HG02884 (cell line): ENCODE measurements at regions not wholly inside any gene's neighbourhood (a gene's known extent, or its start where the extent isn't known, plus 50 kb on each side); places are given as distances from the start of the nearest gene placed in this dataset.
"Not testable (repeated sequence)": the region's sequence is repeated elsewhere in the genome, so short reads cannot be mapped to it uniquely, and the experiment has no call there.

Experiments
- ATAC-seq: cut with Tn5 transposase; IDR thresholded peaks from one replicate; pipeline ENCODE4 v1.9.1; 2021; ENCODE audit warnings: mild to moderate bottlenecking, moderate library complexity; ENCODE audit not compliant: unreplicated experiment

DNA sequence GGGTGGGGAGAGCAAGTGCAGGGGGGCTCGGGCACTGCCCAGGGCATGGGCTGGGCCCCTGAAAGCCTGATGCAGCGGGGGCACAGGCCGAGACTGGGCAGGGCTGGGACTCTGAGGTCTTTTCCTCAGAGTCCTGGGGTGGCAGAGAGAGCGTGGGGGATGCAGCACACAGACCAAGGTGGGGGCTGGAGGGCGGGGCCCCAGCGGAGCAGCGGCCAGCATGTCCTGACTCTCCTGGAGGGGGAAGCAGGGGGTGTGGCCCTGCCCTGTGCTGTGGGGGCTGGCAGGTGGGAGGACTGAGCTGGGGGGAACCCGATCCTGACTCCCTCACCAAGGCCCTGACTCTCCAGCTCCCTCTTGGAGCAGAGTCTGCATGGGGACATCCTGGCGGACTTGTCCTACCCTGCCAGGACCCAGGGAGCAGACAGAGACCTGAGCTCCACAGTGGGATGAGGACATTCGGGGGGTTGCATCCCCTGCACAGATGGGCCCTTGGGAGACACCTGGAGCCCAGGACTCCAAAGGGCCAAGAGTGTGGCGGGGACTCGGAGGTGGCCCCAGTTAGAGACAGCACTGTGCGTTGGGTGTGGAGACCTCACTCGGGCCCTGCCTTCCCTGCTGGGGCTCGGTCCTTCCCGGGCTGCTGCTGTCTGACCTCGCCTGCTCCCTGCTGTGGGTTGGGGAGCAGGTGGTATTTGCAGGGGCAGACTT lies 326.1 kb downstream of the TMEM121 start:
- ATAC-seq = no peak

DNA sequence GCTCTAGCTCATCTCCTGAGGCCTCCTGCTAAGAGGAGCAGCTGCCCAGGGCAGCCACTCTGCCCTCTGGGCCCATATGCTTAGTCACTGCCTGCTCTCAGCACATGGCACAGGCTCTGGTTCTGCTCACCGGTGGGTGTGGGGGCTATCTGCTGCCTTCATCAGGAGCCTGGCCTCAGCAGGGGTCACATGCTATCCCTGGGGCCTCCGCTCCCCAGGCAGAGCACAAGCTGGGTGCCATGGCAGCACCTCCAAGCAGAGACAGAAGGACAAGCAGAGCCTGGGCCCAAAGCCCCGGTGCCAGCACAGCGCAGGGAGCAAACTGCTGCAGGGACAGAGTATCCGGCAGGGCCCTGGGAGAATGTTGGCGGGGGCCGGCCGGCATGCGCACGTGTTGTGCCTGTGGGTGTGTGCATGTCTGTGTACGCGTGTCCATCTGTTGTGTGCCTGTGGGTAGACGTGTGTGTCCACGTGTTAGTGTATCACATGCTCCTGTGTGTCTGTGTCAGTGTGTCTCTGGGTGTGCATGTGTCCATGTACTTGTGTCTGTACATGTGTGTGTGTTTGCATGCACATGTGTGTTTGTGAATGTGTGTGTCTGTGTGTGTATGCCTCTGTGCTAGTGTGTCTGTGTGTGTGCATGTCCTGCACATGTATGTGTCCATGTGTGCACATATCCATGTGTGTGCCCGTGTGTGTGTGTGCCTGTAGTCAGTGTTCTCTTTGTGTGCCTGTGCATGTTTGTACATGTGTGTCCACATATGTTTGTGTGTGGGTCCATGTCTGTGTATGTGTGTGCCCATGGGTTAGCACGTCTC lies 326.9 kb downstream of the TMEM121 start:
- ATAC-seq = no peak

DNA sequence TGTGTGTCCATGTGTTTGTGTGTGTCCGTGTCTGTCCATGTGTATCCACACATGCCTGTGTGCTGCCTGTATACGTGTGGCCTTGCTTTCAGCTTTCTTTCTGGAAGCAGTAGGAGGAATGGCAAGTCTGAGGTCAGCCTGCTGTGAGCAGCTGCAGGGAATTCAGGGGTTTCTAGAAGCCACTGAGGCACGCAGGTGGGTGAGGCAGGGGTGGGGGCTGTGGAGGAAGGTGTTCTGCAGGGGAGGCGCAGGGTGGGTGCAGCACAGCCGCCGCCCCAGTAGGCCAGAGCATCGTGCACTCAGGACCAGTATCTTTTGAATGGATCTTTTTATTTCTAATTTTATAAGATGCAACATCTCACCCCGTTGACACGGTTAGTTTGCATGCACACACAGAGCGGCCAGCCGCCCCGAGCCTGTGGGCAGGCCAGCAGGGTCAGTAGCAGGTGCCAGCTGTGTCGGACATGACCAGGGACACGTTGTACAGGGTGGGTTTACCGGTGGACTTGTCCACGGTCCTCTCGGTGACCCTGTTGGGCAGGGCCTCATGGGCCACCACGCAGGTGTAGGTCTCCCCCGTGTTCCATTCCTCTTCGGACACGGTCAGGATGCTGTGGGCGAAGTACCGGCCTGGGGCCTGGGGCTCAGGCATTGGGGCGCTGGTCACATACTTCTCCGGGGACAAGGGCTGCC lies 327.7 kb downstream of the TMEM121 start:
- no peak for ATAC-seq

DNA sequence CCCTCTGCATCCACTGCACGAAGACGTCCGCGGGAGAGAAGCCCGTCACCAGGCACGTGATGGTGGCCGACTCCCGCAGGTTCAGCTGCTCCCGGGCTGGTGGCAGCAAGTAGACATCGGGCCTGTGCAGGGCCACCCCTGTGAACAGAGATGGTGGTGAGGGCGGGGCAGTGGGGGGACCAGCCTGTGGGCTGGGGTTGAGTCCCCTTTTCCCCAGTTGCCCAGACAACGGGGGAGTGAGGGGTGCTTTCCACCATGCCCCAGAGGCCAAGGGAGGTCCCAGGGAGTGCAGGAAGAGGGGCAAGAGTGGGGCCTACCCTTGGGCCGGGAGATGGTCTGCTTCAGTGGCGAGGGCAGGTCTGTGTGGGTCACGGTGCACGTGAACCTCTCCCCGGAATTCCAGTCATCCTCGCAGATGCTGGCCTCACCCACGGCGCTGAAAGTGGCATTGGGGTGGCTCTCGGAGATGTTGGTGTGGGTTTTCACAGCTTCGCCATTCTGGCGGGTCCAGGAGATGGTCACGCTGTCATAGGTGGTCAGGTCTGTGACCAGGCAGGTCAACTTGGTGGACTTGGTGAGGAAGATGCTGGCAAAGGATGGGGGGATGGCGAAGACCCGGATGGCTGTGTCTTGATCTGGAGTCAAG lies 328.3 kb downstream of the TMEM121 start:
- ATAC-seq = no peak

DNA sequence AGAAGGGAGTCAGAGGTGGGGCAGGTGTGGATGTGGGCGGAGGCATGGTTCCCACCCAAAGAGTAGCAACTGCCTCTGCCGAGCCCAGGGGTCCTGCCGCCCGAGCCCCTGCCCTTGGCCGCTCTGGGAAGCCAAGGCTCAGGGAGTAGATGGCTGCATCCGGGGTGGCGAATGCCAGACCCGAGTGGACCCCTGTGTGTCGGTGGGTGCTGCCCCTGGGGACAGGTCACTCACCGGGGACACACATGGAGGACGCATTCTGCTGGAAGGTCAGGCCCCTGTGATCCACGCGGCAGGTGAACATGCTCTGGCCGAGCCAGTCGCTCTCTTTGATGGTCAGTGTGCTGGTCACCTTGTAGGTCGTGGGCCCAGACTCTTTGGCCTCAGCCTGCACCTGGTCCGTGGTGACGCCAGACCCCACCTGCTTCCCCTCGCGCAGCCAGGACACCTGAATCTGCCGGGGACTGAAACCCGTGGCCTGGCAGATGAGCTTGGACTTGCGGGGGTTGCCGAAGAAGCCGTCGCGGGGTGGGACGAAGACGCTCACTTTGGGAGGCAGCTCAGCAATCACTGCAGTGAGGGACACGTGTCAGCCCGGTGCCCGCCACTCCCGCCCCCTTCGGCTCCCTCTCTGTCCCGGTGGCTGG lies 329.0 kb downstream of the TMEM121 start:
- ATAC-seq = no peak

DNA sequence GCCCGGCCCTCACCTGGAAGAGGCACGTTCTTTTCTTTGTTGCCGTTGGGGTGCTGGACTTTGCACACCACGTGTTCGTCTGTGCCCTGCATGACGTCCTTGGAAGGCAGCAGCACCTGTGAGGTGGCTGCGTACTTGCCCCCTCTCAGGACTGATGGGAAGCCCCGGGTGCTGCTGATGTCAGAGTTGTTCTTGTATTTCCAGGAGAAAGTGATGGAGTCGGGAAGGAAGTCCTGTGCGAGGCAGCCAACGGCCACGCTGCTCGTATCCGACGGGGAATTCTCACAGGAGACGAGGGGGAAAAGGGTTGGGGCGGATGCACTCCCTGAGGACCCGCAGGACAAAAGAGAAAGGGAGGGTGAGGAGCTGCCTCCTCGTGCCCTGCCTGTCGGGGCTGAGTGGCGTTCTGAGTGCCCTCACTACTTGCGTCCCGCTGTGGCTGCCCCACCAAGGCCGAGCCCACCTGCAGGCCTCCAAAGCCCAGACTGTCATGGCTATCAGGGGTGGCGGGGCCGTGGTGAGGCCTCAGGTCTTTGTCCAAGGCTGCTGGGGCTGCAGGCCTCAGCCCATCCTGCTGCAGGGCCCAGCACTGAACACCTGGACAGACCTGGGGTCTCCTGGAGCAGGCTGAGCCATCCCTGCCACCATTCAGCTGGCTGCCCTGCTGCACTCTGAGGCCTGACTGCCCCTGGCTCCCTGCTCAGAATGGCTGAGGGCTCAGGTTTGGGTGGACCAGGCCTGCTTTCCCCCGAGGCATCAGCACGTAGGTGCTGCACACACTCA lies 329.7 kb downstream of the TMEM121 start:
- ATAC-seq = no peak

DNA sequence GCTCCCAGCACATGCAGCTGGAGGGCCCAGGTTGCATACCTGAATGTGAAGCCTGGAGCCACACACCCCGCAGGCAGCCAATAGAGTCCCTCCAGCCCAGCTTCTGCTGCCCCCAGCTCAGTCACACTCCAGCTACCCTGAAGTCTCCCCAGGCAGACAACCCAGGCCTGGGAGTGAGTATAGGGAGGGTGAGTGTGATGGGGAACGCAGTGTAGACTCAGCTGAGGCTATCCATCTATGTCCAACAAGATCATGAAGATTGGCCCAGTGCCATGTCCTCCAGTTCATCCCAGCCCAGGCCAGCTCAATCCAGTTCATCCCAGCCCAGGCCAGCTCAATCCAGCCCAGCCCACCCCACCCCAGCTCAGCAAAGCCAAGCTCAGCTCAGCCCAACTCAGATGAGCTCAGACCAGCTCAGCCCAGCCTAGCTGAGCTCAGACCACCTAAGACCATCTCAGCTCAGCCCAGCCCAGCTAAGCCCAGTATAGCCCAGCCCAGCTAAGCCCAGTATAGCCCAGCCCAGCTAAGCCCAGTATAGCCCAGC lies 330.4 kb downstream of the TMEM121 start:
- no peak for ATAC-seq

DNA sequence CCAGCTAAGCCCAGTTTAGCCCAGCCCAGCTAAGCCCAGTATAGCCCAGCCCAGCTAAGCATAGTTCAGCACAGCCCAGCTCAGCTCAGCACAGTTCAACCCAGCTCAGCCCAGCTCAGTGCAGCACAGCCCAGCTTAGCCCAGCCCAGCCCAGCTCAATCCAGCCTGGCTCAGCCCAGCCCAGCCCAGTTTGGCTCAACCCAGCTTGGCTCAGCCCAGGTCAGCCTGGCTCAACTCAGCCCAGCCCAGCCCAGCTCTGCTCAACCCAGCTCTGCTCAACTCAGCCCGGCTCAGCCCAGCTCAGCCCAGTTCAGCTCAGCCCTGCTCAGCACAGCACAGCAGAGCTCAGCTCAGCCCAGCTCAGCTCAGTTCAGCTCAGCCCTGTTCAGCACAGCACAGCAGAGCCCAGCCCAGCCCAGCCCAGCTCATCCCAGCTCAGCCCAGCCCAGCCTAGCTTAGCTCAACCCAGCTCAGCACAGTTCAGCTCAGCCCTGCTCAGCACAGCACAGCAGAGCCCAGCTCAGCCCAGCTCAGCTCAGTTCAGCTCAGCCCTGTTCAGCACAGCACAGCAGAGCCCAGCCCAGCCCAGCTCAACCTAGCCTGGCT lies 330.9 kb downstream of the TMEM121 start:
- ATAC-seq = no peak

DNA sequence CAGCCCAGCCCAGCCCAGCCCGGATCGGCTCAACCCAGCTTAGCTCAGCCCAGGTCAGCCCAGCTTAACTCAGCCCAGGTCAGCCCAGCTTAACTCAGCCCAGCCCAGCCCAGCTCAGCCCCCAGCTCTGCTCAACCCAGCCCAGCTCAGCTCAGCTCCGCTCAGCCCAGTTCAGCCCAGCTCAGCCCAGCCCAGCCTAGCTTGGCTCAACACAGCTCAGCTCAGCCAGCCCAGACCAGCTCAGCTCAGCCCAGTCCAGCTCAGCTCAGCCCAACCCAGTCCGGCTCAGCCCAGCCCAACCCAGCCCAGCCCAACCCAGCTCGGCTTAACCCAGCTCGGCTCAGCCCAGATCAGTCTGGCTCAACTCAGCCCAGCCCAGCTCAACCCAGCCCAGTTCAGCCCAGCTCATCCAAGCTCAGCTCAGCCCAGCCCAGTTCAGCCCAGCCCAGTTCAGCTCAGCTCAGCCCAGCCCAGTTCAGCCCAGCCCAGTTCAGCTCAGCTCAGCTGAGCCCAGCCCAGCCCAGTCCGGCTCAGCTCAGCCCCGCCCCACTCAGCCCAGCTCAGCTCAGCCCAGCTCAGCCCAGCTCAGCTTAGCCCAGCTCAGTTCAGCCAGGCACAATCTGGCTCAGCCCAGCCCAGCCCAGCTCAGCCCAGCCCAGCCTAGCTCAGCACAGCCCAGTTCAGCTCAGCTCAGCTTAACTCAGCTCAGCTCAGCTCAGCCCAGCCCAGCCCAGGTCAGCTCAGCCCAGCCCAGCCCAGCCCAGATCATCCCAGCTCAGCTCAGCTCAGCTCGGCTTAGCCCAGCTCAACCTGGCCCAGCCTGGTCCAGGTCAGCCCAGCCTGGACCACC lies 331.7 kb downstream of the TMEM121 start:
- no peak for ATAC-seq

DNA sequence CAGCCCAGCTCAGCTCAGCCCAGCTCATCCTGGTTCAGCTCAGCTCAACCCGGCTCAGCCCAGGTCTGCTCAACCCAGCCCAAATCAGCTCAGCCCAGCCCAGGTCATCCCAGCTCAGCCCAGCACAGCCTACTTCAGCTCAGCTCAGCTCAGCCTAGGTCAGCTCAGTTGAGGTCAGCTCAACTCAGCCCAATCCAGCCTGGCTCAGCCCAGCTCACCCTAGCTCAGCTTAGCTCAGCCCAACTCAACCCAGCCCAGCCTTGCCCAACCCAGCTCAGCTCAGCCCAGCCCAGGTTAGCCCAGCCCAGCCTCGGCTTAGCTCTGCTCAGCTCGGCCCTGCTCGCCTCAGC lies 332.3 kb downstream of the TMEM121 start:
- ATAC-seq = no peak

DNA sequence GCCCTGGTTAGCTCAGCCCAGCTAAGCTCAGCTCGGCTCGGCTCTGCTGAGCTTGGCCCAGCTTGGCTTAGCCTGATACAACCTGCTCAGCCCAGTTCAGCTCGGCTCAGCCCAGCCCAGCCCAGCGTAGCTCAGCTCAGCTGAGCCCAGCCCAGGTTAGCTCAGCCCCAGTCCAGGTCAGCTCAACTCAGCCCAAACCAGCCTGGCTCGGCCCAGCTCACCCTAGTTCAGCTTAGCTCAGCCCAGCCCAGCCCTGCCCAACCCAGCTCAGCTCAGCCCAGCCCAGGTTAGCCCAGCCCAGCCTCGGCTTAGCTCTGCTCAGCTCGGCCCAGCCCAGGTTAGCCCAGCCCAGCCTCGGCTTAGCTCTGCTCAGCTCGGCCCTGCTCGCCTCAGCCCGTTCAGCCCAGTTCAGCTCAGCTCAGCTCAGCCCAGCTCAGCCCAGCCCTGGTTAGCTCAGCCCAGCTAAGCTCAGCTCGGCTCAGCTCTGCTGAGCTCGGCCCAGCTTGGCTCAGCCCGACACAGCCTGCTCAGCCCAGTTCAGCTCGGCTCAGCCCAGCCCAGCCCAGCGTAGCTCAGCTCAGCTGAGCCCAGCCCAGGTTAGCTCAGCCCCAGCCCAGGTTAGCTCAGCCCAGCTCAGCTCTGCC lies 332.8 kb downstream of the TMEM121 start:
- not testable (repeated sequence) for ATAC-seq

DNA sequence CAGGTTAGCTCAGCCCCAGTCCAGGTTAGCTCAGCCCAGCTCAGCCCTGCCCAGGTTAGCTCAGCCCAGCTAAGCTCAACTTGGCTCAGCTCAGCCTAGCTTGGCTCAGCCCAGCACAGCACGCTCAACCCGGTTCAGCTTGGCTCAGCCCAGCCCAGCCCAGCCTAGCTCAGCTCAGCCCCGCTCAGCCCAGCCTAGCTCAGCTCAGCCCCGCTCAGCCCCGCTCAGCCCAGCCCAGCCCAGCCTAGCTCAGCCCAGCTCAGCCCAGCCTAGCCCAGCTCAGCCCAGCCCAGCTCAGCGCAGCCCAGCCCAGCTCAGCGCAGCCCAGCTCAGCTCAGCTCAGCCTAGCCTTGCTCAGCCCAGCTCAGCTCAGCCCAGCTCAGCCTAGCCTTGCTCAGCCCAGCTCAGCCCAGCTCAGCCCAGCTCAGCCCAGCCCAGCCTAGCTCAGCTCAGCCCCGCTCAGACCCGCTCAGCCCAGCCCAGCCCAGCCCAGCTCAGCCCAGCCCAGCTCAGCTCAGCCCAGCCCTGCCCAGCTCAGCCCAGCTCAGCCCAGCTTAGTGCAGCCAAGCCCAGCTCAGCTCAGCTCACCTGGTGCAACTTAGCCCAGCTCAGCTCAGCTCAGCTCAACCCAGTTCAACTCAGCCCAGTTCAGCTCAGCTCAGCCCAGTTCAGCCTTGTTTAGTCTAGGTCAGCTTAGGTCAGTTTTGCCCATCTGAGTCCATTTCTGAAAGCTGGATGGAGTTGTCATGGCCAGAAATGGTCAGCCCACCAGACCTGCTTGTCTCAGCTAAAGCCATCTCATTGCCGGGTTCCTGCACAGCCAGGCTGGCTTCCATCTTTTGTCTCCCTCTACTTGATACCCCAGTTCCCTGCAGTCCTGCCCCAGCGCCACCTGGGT lies 333.6 kb downstream of the TMEM121 start:
- no peak for ATAC-seq

DNA sequence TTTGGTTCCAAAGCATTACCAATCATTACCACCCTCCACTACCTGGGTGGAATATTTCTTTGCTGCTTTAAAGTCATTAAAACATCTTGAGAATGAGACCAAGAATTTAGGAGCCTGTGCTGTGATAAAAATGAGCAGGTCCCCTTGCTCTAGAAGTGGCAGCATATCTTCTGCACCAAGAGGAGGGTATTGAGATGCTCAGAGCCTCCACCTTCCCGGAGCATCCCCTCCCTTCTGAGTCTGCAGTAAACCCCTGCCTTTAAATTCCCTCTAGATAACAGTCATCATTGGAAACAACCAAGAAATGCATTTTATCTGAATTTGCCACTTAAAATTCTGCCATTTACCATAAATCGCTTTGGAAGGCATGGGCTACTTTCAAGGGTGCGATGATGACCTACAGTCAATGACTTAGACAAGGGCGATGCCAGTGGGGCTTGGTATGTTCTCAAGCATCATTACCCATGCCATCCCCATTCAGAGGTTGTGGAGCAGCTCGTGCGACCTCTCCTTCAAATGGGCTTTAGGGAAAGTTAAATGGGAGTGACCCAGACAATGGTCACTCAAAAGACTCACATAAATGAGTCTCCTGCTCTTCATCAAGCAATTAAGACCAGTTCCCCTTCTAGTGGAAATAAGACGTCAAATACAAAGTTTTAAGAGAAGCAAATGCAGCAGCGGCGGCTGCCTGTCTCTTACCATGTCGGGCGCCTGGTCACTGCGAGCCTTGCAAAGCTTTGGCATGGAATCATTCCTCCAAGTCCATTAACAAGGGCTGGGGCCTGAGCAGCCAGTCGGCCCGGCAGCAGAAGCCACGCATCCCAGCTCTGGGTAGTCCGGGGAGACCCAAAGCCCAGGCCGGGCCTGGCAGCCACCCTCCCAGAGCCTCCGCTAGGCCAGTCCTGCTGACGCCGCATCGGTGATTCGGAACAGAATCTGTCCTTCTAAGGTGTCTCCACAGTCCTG lies 334.5 kb downstream of the TMEM121 start:
- no peak for ATAC-seq

DNA sequence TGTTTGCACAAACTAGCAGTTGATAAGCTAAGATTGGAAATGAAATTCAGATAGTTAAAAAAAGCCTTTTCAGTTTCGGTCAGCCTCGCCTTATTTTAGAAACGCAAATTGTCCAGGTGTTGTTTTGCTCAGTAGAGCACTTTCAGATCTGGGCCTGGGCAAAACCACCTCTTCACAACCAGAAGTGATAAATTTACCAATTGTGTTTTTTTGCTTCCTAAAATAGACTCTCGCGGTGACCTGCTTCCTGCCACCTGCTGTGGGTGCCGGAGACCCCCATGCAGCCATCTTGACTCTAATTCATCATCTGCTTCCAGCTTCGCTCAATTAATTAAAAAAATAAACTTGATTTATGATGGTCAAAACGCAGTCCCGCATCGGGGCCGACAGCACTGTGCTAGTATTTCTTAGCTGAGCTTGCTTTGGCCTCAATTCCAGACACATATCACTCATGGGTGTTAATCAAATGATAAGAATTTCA lies 335.6 kb downstream of the TMEM121 start:
- peak; percentile 48 for ATAC-seq

DNA sequence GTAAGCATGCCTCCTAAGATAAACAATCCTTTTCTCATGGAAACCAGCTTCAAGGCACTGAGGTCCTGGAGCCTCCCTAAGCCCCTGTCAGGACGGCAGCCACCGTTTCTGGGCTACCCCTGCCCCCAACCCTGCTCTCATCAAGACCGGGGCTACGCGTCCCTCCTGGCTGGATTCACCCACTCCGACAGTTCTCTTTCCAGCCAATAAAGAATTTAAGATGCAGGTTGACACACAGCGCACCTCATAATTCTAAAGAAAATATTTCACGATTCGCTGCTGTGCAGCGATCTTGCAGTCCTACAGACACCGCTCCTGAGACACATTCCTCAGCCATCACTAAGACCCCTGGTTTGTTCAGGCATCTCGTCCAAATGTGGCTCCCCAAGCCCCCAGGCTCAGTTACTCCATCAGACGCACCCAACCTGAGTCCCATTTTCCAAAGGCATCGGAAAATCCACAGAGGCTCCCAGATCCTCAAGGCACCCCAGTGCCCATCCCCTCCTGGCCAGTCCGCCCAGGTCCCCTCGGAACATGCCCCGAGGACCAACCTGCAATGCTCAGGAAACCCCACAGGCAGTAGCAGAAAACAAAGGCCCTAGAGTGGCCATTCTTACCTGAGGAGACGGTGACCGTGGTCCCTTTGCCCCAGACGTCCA lies 336.3 kb downstream of the TMEM121 start:
- ATAC-seq = no peak
